IPS-20b (cell line): ENCODE measurements at regions not wholly inside any gene's neighbourhood (a gene's known extent, or its start where the extent isn't known, plus 50 kb on each side); places are given as distances from the start of the nearest gene placed in this dataset.
"Not testable (repeated sequence)": the region's sequence is repeated elsewhere in the genome, so short reads cannot be mapped to it uniquely, and the experiment has no call there.

Experiments
- H3K27ac ChIP-seq: one replicate; pipeline ENCODE4 v1.5.1; 2013; ENCODE audit warnings: low read length
- H3K27me3 ChIP-seq: 2 replicates; pipeline ENCODE4 v1.6.1; 2013; ENCODE audit warnings: mild to moderate bottlenecking, low read length, inconsistent platforms; ENCODE audit not compliant: insufficient read depth
- H3K36me3 ChIP-seq: 2 replicates; pipeline ENCODE4 v1.6.1; 2013; ENCODE audit warnings: low read depth, mild to moderate bottlenecking, inconsistent platforms, low read length, moderate library complexity; ENCODE audit not compliant: insufficient read depth
- H3K4me1 ChIP-seq: 2 replicates; pipeline ENCODE4 v1.6.1; 2013; ENCODE audit warnings: mild to moderate bottlenecking, control low read depth, inconsistent platforms, low read length, moderate library complexity; ENCODE audit not compliant: insufficient read depth
- H3K4me3 ChIP-seq: 2 replicates; pipeline ENCODE4 v1.5.1; 2013; ENCODE audit warnings: mild to moderate bottlenecking, low read length, inconsistent platforms
- H3K9ac ChIP-seq: 2 replicates; pipeline ENCODE4 v1.6.1; 2013; ENCODE audit warnings: low read depth, mild to moderate bottlenecking, inconsistent platforms, low read length, moderate library complexity
- H3K9me3 ChIP-seq: 2 replicates; pipeline ENCODE4 v1.6.1; 2013; ENCODE audit warnings: mild to moderate bottlenecking, low read depth, low read length, inconsistent platforms; ENCODE audit not compliant: insufficient read depth

GRCh38 chr2:106320439-106320838, 126.3 kb upstream of the UXS1 start:
- H3K9me3 ChIP-seq, H3K27ac ChIP-seq, H3K4me3 ChIP-seq, H3K36me3 ChIP-seq, H3K9ac ChIP-seq, H3K27me3 ChIP-seq, H3K4me1 ChIP-seq: not testable (repeated sequence)

GRCh38 chr2:106316915-106317314, 122.8 kb upstream of the UXS1 start:
- Histone ChIP-seq H3K9me3 (no peaks in the 10 kb centered on the region; the same call in 1 of the 2 replicates), H3K27me3 (no peaks in the 10 kb centered on the region), H3K36me3 (no peaks in the 10 kb centered on the region), H3K4me3 (no peak overlapping the region), H3K4me1 (no peaks in the 10 kb centered on the region), H3K27ac (no peak overlapping the region), H3K9ac (no peak overlapping the region)

- Histone ChIP-seq H3K4me1 (peaks cover 4% of the 10 kb centered on the region; the same call in 1 of the 2 replicates), H3K9ac (no peak overlapping the region), H3K27me3 (no peaks in the 10 kb centered on the region), H3K9me3 (no peaks in the 10 kb centered on the region), H3K4me3 (no peak overlapping the region), H3K36me3 (no peaks in the 10 kb centered on the region), H3K27ac (no peak overlapping the region)
These were observed 120.3 kb upstream of the UXS1 start for GRCh38 chr2:106314444-106314843.

- H3K27ac ChIP-seq = no peak overlapping the region
- H3K36me3 ChIP-seq = no peaks in the 10 kb centered on the region
- H3K9me3 ChIP-seq = no peaks in the 10 kb centered on the region
- no peak overlapping the region for H3K4me3 ChIP-seq
- no peak overlapping the region for H3K9ac ChIP-seq
- H3K27me3 ChIP-seq = no peaks in the 10 kb centered on the region
- peaks cover 4% of the 10 kb centered on the region; the same call in 1 of the 2 replicates for H3K4me1 ChIP-seq
These were observed 116.9 kb upstream of the UXS1 start for GRCh38 chr2:106311041-106311370.

GRCh38 chr2:106307860-106308259, 113.8 kb upstream of the UXS1 start:
- H3K27ac ChIP-seq = no peak overlapping the region
- no peak overlapping the region for H3K9ac ChIP-seq
- H3K9me3 ChIP-seq = no peaks in the 10 kb centered on the region
- H3K36me3 ChIP-seq = no peaks in the 10 kb centered on the region
- peaks cover 4% of the 10 kb centered on the region; the same call in 1 of the 2 replicates for H3K4me1 ChIP-seq
- H3K4me3 ChIP-seq = no peak overlapping the region
- no peaks in the 10 kb centered on the region for H3K27me3 ChIP-seq

- no peak overlapping the region for H3K9ac ChIP-seq
These were observed 112.3 kb upstream of the UXS1 start for GRCh38 chr2:106306387-106306786.

GRCh38 chr2:106304612-106305184, 110.6 kb upstream of the UXS1 start:
- Histone ChIP-seq H3K4me1 (no peaks in the 10 kb centered on the region), H3K9me3 (no peaks in the 10 kb centered on the region), H3K9ac (no peak overlapping the region), H3K27ac (no peak overlapping the region), H3K4me3 (no peak overlapping the region), H3K36me3 (no peaks in the 10 kb centered on the region), H3K27me3 (no peaks in the 10 kb centered on the region)

More at GRCh38 chr2:106306387-106306786, 112.3 kb upstream of the UXS1 start:
- no peaks in the 10 kb centered on the region for H3K27me3 ChIP-seq
- H3K36me3 ChIP-seq = no peaks in the 10 kb centered on the region
- peaks cover 4% of the 10 kb centered on the region; the same call in 1 of the 2 replicates for H3K4me1 ChIP-seq
- H3K9me3 ChIP-seq = no peaks in the 10 kb centered on the region
- H3K4me3 ChIP-seq = no peak overlapping the region
- no peak overlapping the region for H3K27ac ChIP-seq

GRCh38 chr2:106299696-106300095, 105.6 kb upstream of the UXS1 start:
- H3K9me3 ChIP-seq = no peaks in the 10 kb centered on the region
- no peak overlapping the region for H3K4me3 ChIP-seq
- no peaks in the 10 kb centered on the region for H3K27me3 ChIP-seq

GRCh38 chr2:106296182-106296815, 102.2 kb upstream of the UXS1 start:
- no peaks in the 10 kb centered on the region for H3K4me1 ChIP-seq
- H3K9ac ChIP-seq = no peak overlapping the region
- H3K36me3 ChIP-seq = no peaks in the 10 kb centered on the region

More at GRCh38 chr2:106299696-106300095, 105.6 kb upstream of the UXS1 start:
- Histone ChIP-seq H3K4me1 (no peaks in the 10 kb centered on the region), H3K9ac (no peak overlapping the region), H3K36me3 (no peaks in the 10 kb centered on the region), H3K27ac (no peak overlapping the region)

GRCh38 chr2:106294182-106294581, 100.1 kb upstream of the UXS1 start:
- Histone ChIP-seq H3K4me1 (no peaks in the 10 kb centered on the region), H3K4me3 (no peak overlapping the region), H3K9me3 (no peaks in the 10 kb centered on the region), H3K27ac (no peak overlapping the region), H3K27me3 (no peaks in the 10 kb centered on the region), H3K9ac (no peak overlapping the region), H3K36me3 (no peaks in the 10 kb centered on the region)

More at GRCh38 chr2:106296182-106296815, 102.2 kb upstream of the UXS1 start:
- H3K9me3 ChIP-seq = no peaks in the 10 kb centered on the region
- H3K27me3 ChIP-seq = no peaks in the 10 kb centered on the region
- H3K4me3 ChIP-seq = no peak overlapping the region
- H3K27ac ChIP-seq = no peak overlapping the region

GRCh38 chr2:106293271-106293783, 99.2 kb upstream of the UXS1 start:
- Histone ChIP-seq H3K27ac (no peak overlapping the region), H3K9ac (no peak overlapping the region), H3K9me3 (no peaks in the 10 kb centered on the region), H3K27me3 (no peaks in the 10 kb centered on the region), H3K36me3 (no peaks in the 10 kb centered on the region), H3K4me3 (no peak overlapping the region), H3K4me1 (no peaks in the 10 kb centered on the region)

- H3K9me3 ChIP-seq = no peaks in the 10 kb centered on the region
- no peak overlapping the region for H3K9ac ChIP-seq
- H3K4me3 ChIP-seq = no peak overlapping the region
- no peak overlapping the region for H3K27ac ChIP-seq
- no peaks in the 10 kb centered on the region for H3K36me3 ChIP-seq
- H3K27me3 ChIP-seq = no peaks in the 10 kb centered on the region
- H3K4me1 ChIP-seq = no peaks in the 10 kb centered on the region
These were observed 98.5 kb upstream of the UXS1 start for GRCh38 chr2:106292627-106293026.
